Breast epithelium (tissue), 4 donors: ENCODE measurements at regions not wholly inside any gene's neighbourhood (a gene's known extent, or its start where the extent isn't known, plus 50 kb on each side); places are given as distances from the start of the nearest gene placed in this dataset.

ENCODE experiments used
- DNase-seq, 2 donors: peaks; one replicate each; pipeline ENCODE4 v3.0.0-alpha.2; 2019; ENCODE audit warnings: low spot score in 2 of 2
- H3K27ac ChIP-seq, 2 donors: fragments of 200-600 bp; sonication (generic) in 1 of 2; one replicate each; pipeline ENCODE4 v1.5.1; 2016 to 2019; ENCODE audit warnings: mild to moderate bottlenecking in 1 of 2
- H3K27me3 ChIP-seq, 2 donors: fragments of 200-600 bp; sonication (generic) in 1 of 2; one replicate each; pipeline versions ENCODE4 v1.5.1 to v1.6.0; 2017 to 2019; ENCODE audit warnings: control low read depth in 1 of 2, mild to moderate bottlenecking in 1 of 2
- H3K36me3 ChIP-seq: fragments of 200-600 bp; one replicate; pipeline ENCODE4 v1.5.1; 2019
- H3K4me1 ChIP-seq, 2 donors: fragments of 200-600 bp; sonication (generic); one replicate each; pipeline ENCODE4 v1.5.1; 2016 to 2019; ENCODE audit warnings: control low read depth in 1 of 2
- H3K4me3 ChIP-seq, 3 donors: fragments of 200-600 bp; sonication (generic); 1 replicate in 2 of 3; 2 replicates in 1 of 3; pipeline ENCODE4 v1.5.1; 2016 to 2019; ENCODE audit warnings: mild to moderate bottlenecking in 3 of 3, moderate library complexity in 2 of 3
- H3K9me3 ChIP-seq, 2 donors: fragments of 200-600 bp; sonication (generic) in 1 of 2; one replicate each; pipeline ENCODE4 v1.5.1; 2016 to 2019; ENCODE audit warnings: control low read depth in 1 of 2
- CTCF ChIP-seq, 3 donors: fragments of 450-650 bp; IDR thresholded peaks; one replicate each; pipeline ENCODE4 v1.5.1; 2016 to 2017; ENCODE audit warnings: antibody characterized with exemption in 3 of 3, mild to moderate bottlenecking in 3 of 3, moderate library complexity in 3 of 3
- POLR2A ChIP-seq: fragments of 450-650 bp; IDR thresholded peaks from one replicate; pipeline ENCODE4 v1.6.1; 2016; ENCODE audit warnings: antibody characterized with exemption, mild to moderate bottlenecking, moderate library complexity
- POLR2AphosphoS5 ChIP-seq, 3 donors: sonication (generic); formaldehyde crosslinking; IDR thresholded peaks; one replicate each; pipeline ENCODE4 v1.6.1; 2017; ENCODE audit warnings: antibody characterized with exemption in 3 of 3
- intact Hi-C: fragments of 100-400 bp; cut with DNase I; formaldehyde crosslinking; loops from one replicate; pipeline ENCODE4 v1.15.1; 2023; ENCODE audit warnings: low total_unique reads

GRCh38 chr1:244349103-244349531, 102.6 kb downstream of the ADSS2 start:
- no peaks in the 10 kb centered on the region for H3K36me3 ChIP-seq
- H3K27me3 ChIP-seq, result no peaks in the 10 kb centered on the region
- intact Hi-C loops, result no loop called here
- TF ChIP-seq CTCF (IDR thresholded peaks at IDR 0.05) (no peak), POLR2AphosphoS5 (IDR thresholded peaks at IDR 0.05) (no peak), POLR2A (no peak)
- H3K9me3 ChIP-seq, result no peaks in the 10 kb centered on the region
- H3K27ac ChIP-seq, result no peak overlapping the region
- no peak overlapping the region for H3K4me3 ChIP-seq
- no peak for DNase-seq
- no peaks in the 10 kb centered on the region for H3K4me1 ChIP-seq

- DNase-seq, result no peak
- Histone ChIP-seq H3K36me3 (no peaks in the 10 kb centered on the region), H3K27ac (no peak overlapping the region)
These were observed 102.1 kb downstream of the ADSS2 start for GRCh38 chr1:244349581-244350001.

GRCh38 chr1:244350027-244350426, 101.7 kb downstream of the ADSS2 start:
- H3K36me3 ChIP-seq, result no peaks in the 10 kb centered on the region
- H3K4me1 ChIP-seq, result no peaks in the 10 kb centered on the region
- TF ChIP-seq POLR2AphosphoS5 (IDR thresholded peaks at IDR 0.05) (no peak), POLR2A (no peak), CTCF (IDR thresholded peaks at IDR 0.05) (no peak)
- intact Hi-C loops, result no loop called here
- no peak overlapping the region for H3K27ac ChIP-seq
- H3K4me3 ChIP-seq, result no peak overlapping the region
- DNase-seq, result no peak
- H3K9me3 ChIP-seq, result no peaks in the 10 kb centered on the region
- no peaks in the 10 kb centered on the region for H3K27me3 ChIP-seq

More at GRCh38 chr1:244349581-244350001, 102.1 kb downstream of the ADSS2 start:
- no peaks in the 10 kb centered on the region for H3K4me1 ChIP-seq
- H3K9me3 ChIP-seq, result no peaks in the 10 kb centered on the region
- TF ChIP-seq POLR2AphosphoS5 (IDR thresholded peaks at IDR 0.05), result no peak
- TF ChIP-seq CTCF (IDR thresholded peaks at IDR 0.05), result no peak
- TF ChIP-seq POLR2A, result no peak
- H3K27me3 ChIP-seq, result no peaks in the 10 kb centered on the region
- no peak overlapping the region for H3K4me3 ChIP-seq
- intact Hi-C loops, result no loop called here

- H3K4me3 ChIP-seq, result no peak overlapping the region
- DNase-seq, result no peak
- H3K27me3 ChIP-seq, result no peaks in the 10 kb centered on the region
- intact Hi-C loops, result no loop called here
- H3K36me3 ChIP-seq, result no peaks in the 10 kb centered on the region
- TF ChIP-seq CTCF (IDR thresholded peaks at IDR 0.05) (no peak), POLR2A (no peak), POLR2AphosphoS5 (IDR thresholded peaks at IDR 0.05) (no peak)
- no peak overlapping the region for H3K27ac ChIP-seq
- H3K4me1 ChIP-seq, result no peaks in the 10 kb centered on the region
- H3K9me3 ChIP-seq, result no peaks in the 10 kb centered on the region
These were observed 99.4 kb downstream of the ADSS2 start for GRCh38 chr1:244352156-244352830.

- no peaks in the 10 kb centered on the region for H3K4me1 ChIP-seq
- H3K9me3 ChIP-seq, result no peaks in the 10 kb centered on the region
- peak in 1 of 3 donors; percentile 11 for TF ChIP-seq POLR2AphosphoS5 (IDR thresholded peaks at IDR 0.05)
- no peak for TF ChIP-seq POLR2A
- peak in 1 of 2 donors; percentile 52 for DNase-seq
- H3K4me3 ChIP-seq, result no peak overlapping the region
- no peaks in the 10 kb centered on the region for H3K27me3 ChIP-seq
- no peaks in the 10 kb centered on the region for H3K36me3 ChIP-seq
- peak overlapping the region; percentile 43 to 62 for H3K27ac ChIP-seq
- intact Hi-C loops, result no loop called here
These were observed 98.1 kb downstream of the ADSS2 start for GRCh38 chr1:244353551-244354091.
